Choroid plexus epithelial cell (primary cell): ENCODE measurements at regions not wholly inside any gene's neighbourhood (a gene's known extent, or its start where the extent isn't known, plus 50 kb on each side); places are given as distances from the start of the nearest gene placed in this dataset.

Experiments used
- DNase-seq: peaks from one replicate; pipeline ENCODE4 v3.0.0-alpha.2; 2010; ENCODE audit warnings: low read depth
- H3K4me3 ChIP-seq: 2 replicates; pipeline ENCODE4 v1.5.1; 2011; ENCODE audit warnings: low read depth, mild to moderate bottlenecking, control low read depth, low read length, moderate library complexity
- TF ChIP-seq, protein P1 (sequence below): conservative IDR thresholded peaks from 2 replicates; pipeline ENCODE4 v1.5.1; 2011; ENCODE audit warnings: low read depth, mild to moderate bottlenecking, control low read depth, inconsistent platforms, low read length, moderate library complexity

DNA sequence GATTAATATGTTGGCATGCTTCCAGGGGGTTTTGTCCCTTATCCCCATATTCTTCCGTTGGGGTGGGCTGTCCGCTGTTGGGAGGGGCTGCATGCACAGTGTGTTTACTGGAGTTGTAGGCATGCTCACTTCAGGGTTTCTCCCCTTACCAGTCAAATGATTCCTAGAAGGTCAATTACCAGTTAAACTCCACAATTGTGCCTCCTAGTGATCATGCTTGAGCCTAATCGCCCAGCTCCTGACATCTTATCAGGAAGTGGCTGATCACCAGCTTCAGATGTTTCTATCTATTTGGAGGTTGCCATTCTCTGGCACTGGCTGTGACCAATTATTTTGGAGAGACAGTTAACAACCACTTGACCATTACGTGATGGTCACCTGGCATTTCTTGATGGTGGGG is 1090.0 kb downstream of the SLITRK5 start:
- TF ChIP-seq, protein P1, sequence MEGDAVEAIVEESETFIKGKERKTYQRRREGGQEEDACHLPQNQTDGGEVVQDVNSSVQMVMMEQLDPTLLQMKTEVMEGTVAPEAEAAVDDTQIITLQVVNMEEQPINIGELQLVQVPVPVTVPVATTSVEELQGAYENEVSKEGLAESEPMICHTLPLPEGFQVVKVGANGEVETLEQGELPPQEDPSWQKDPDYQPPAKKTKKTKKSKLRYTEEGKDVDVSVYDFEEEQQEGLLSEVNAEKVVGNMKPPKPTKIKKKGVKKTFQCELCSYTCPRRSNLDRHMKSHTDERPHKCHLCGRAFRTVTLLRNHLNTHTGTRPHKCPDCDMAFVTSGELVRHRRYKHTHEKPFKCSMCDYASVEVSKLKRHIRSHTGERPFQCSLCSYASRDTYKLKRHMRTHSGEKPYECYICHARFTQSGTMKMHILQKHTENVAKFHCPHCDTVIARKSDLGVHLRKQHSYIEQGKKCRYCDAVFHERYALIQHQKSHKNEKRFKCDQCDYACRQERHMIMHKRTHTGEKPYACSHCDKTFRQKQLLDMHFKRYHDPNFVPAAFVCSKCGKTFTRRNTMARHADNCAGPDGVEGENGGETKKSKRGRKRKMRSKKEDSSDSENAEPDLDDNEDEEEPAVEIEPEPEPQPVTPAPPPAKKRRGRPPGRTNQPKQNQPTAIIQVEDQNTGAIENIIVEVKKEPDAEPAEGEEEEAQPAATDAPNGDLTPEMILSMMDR = no peak
- no peak for DNase-seq
- no peak overlapping the region for H3K4me3 ChIP-seq

DNA sequence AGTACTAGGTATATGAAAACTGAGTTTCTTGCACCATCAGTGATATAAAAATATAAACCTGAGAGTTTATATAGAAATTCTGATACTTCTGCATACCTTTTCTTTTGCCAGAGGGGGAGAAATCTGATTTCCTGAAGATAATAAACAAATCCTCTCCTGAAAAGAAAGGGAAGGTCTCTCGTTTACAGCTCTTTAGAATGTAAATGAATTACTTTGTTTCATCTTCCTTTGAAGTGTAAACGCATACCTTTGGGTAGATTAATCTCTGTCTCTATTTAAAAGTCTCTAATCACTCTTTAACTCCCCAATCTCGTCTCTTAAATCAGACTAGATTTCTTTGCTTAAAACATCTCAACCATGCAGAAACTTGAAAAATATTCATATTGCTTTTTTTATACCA is 1092.9 kb downstream of the SLITRK5 start:
- no peak for DNase-seq
- no peak overlapping the region for H3K4me3 ChIP-seq
- TF ChIP-seq, protein P1 = no peak

DNA sequence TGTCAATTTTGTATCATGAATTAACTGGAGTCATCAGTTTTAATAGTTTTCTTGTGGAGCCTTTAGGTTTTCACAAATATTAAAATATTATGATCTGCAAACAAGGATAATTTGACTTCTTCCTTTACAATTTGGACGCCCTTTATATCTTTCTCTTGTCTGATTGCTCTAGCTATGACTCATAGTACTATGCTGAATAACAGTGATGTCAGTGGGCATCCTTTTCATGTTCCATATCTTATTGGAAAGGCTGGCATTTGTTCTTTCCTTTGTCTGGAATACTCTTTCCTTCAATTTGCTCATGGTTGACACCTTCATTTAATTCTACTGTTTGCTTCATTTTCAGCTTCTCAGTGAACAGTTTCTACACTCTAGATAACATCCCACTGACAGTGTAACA is 1129.3 kb downstream of the SLITRK5 start:
- TF ChIP-seq, protein P1 = no peak
- no peak overlapping the region for H3K4me3 ChIP-seq
- DNase-seq = peak; percentile 0

DNA sequence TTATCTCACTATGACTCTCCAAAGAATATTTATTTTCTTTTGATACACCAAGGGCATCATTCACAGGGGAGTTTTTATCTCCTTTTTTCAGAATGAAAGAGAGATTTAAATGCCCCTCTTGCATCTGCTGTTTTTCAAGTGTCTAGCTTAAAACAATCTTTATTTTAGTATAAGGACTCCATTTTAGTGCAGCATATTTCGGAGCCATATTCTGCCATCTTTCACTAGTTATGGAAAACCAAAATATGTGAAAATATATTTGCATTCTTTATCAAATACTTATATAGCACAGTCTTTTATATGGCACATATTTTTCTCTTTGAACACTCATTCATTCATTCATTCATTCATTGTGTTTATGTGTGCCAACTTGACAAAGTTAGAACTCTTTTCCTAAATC is 1130.2 kb downstream of the SLITRK5 start:
- TF ChIP-seq, protein P1 = no peak
- no peak overlapping the region for H3K4me3 ChIP-seq

DNA sequence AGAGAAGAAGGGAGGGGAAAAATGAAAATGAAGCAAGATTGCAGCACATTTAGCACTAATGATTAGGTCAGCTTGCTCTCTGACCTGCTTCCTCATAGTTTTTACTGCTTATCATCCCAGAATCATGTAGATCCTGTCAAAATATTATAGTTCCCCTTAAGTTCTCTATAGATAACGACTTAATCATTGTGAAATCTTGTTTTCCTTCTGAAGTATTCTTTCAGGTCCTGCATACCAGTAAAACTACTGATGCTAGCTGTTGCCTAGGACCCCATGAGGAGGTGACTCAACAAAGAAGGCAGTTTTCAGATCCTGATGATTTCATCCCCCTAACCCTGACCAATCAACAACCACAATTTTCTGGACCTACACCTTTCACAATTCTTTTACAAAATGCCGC is 1131.7 kb downstream of the SLITRK5 start:
- DNase-seq = peak; percentile 42
- TF ChIP-seq, protein P1 = no peak
- H3K4me3 ChIP-seq = no peak overlapping the region

More for the DNA sequence above, 1130.2 kb downstream of the SLITRK5 start:
- no peak for DNase-seq

DNA sequence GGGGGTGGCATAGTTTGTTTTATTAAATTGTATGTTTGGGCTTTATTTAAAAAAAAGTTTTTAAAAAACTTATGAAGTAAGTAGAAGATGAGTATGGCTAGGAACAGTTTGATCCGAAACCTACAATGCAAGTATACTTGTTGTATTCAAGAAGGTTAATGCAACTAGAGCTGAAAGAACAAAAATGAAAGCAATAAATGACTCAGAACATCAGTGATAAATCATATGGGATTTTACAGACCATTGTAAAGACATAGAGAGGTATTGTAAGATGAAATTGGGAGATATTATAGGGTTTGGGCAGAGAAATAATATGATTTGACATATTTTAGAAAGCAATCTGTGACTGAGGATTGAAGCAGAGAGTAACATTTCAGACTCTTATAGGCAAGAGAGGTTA is 1135.3 kb downstream of the SLITRK5 start:
- TF ChIP-seq, protein P1 = no peak
- no peak for DNase-seq
- H3K4me3 ChIP-seq = no peak overlapping the region

DNA sequence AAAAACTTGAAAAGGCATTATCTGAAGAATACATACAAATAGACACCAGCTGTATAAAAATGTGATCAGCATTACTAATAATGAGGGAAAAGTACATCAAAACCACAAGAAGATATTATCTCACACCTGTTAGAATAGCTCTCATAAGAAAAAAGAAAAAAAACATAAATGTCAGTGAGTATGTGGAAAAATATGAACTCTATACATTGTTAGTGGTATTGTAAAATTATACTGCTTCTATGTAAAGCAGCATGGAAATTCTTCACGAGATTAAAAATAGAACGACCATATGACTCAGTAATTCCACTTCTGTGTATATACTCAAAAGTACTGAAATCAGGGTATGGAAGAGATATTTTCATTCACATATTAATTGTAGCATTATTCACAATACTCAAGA is 1146.4 kb downstream of the SLITRK5 start:
- TF ChIP-seq, protein P1 = no peak
- DNase-seq = no peak
- no peak overlapping the region for H3K4me3 ChIP-seq
